BLaER1 treated with 17β-estradiol and CSF1 and Interleukin-3, amounts not matched to agents 10 nM and 100 nM (cell line): ENCODE measurements at regions not wholly inside any gene's neighbourhood (a gene's known extent, or its start where the extent isn't known, plus 50 kb on each side); places are given as distances from the start of the nearest gene placed in this dataset.

ENCODE experiments used
- H3K27ac ChIP-seq, 11 experiments: shearing (Covaris generic); formaldehyde crosslinking; 2 replicates each; pipeline ENCODE4 v1.8.1; 2022
- H3K27me3 ChIP-seq, 11 experiments: shearing (Covaris generic); formaldehyde crosslinking; 2 replicates each; pipeline ENCODE4 v1.8.1; 2022
- H3K36me3 ChIP-seq, 11 experiments: shearing (Covaris generic); formaldehyde crosslinking; 2 replicates each; pipeline ENCODE4 v1.8.1; 2022
- H3K4me1 ChIP-seq, 10 experiments: shearing (Covaris generic); formaldehyde crosslinking; 2 replicates each; pipeline ENCODE4 v1.8.1; 2022
- H3K4me2 ChIP-seq, 11 experiments: shearing (Covaris generic); formaldehyde crosslinking; 2 replicates each; pipeline ENCODE4 v1.8.1; 2022
- H3K4me3 ChIP-seq, 10 experiments: shearing (Covaris generic); formaldehyde crosslinking; 2 replicates each; pipeline ENCODE4 v1.8.1; 2022
- H3K9ac ChIP-seq, 11 experiments: shearing (Covaris generic); formaldehyde crosslinking; 2 replicates each; pipeline ENCODE4 v1.8.1; 2022
- H3K9me3 ChIP-seq, 11 experiments: shearing (Covaris generic); formaldehyde crosslinking; replicated peaks in 1 of 11; 2 replicates each; pipeline ENCODE4 v1.8.1; 2022
- H4K20me1 ChIP-seq, 11 experiments: shearing (Covaris generic); formaldehyde crosslinking; 2 replicates each; pipeline ENCODE4 v1.8.1; 2022
- Cebpa-rat ChIP-seq, 11 experiments: shearing (Covaris generic); IDR thresholded peaks; 2 replicates each; pipeline ENCODE4 v1.8.1; 2022

GRCh38 chr6:25014791-25015560 lies 79.2 kb upstream of the RIPOR2 start:
- Histone ChIP-seq H3K4me3 (no peak overlapping the region), H3K36me3 (no peaks in the 10 kb centered on the region), H3K27me3 (no peaks in the 10 kb centered on the region), H3K9me3 (no peaks in the 10 kb centered on the region), H3K4me2 (peak overlapping the region; percentile 5 to 89 (median 58); a peak in 19 of 22 replicates), H4K20me1 (no peaks in the 10 kb centered on the region), H3K27ac (peak overlapping the region in 7 of 11 experiments; percentile 9 to 99 (median 64); a peak in 13 of 22 replicates), H3K4me1 (peaks cover 10 to 82% (median 76%) of the 10 kb centered on the region in 10 experiments), H3K9ac (peak overlapping the region in 1 of 11 experiments; percentile 6; a peak in 1 of 22 replicates)
- no peak for TF ChIP-seq Cebpa-rat (IDR thresholded peaks at IDR 0.05)

- Histone ChIP-seq H3K4me2 (peak overlapping the region in 6 of 11 experiments; percentile 23 to 89 (median 68); a peak in 12 of 22 replicates), H3K4me3 (no peak overlapping the region)
These were observed 80.4 kb upstream of the RIPOR2 start for GRCh38 chr6:25016014-25016720.

GRCh38 chr6:25017486-25017885 lies 81.7 kb upstream of the RIPOR2 start:
- H3K4me3 ChIP-seq = no peak overlapping the region
- peaks cover 0 to 5% (median 0%) of the 10 kb centered on the region in 11 experiments; a peak in 1 of 22 replicates for H3K36me3 ChIP-seq
- H3K27ac ChIP-seq = peak overlapping the region in 8 of 11 experiments; percentile 6 to 99 (median 36); a peak in 12 of 22 replicates
- no peak for TF ChIP-seq Cebpa-rat (IDR thresholded peaks at IDR 0.05)
- peak overlapping the region in 3 of 11 experiments; percentile 3 to 33 (median 6); a peak in 3 of 22 replicates for H3K9ac ChIP-seq
- no peaks in the 10 kb centered on the region for H3K27me3 ChIP-seq
- H4K20me1 ChIP-seq = no peaks in the 10 kb centered on the region
- H3K4me1 ChIP-seq = peaks cover 0 to 59% (median 52%) of the 10 kb centered on the region in 10 experiments; a peak in 16 of 20 replicates
- peak overlapping the region in 6 of 11 experiments; percentile 23 to 89 (median 68); a peak in 10 of 22 replicates for H3K4me2 ChIP-seq
- no peaks in the 10 kb centered on the region for H3K9me3 ChIP-seq

More at GRCh38 chr6:25016014-25016720, 80.4 kb upstream of the RIPOR2 start:
- Histone ChIP-seq H3K27me3 (no peaks in the 10 kb centered on the region), H3K9ac (peak overlapping the region in 1 of 11 experiments; percentile 23; a peak in 1 of 22 replicates), H3K4me1 (peaks cover 0 to 70% (median 65%) of the 10 kb centered on the region in 10 experiments; a peak in 16 of 20 replicates), H3K9me3 (no peaks in the 10 kb centered on the region), H3K36me3 (peaks cover 0 to 4% (median 0%) of the 10 kb centered on the region in 11 experiments; a peak in 1 of 22 replicates), H4K20me1 (no peaks in the 10 kb centered on the region), H3K27ac (peak overlapping the region in 7 of 11 experiments; percentile 0 to 99 (median 44); a peak in 8 of 22 replicates)
- TF ChIP-seq Cebpa-rat (IDR thresholded peaks at IDR 0.05) = no peak

- H3K4me1 ChIP-seq = peaks cover 0 to 54% (median 46%) of the 10 kb centered on the region in 10 experiments; a peak in 16 of 20 replicates
- no peak for TF ChIP-seq Cebpa-rat (IDR thresholded peaks at IDR 0.05)
- H3K36me3 ChIP-seq = peaks cover 0 to 5% (median 0%) of the 10 kb centered on the region in 11 experiments; a peak in 2 of 22 replicates
- no peaks in the 10 kb centered on the region for H3K27me3 ChIP-seq
- no peak overlapping the region for H3K4me3 ChIP-seq
- H3K27ac ChIP-seq = peak overlapping the region in 5 of 11 experiments; percentile 31 to 99 (median 48); a peak in 8 of 22 replicates
- peaks cover 0 to 4% (median under 1%) of the 10 kb centered on the region in 11 experiments; a peak in 4 of 22 replicates for H3K9me3 ChIP-seq
- H4K20me1 ChIP-seq = no peaks in the 10 kb centered on the region
- peak overlapping the region in 5 of 11 experiments; percentile 23 to 89 (median 77); a peak in 5 of 22 replicates for H3K4me2 ChIP-seq
- no peak overlapping the region for H3K9ac ChIP-seq
These were observed 82.3 kb upstream of the RIPOR2 start for GRCh38 chr6:25017932-25018567.

- Histone ChIP-seq H3K4me3 (no peak overlapping the region), H4K20me1 (no peaks in the 10 kb centered on the region), H3K27ac (no peak overlapping the region)
These were observed 82.8 kb upstream of the RIPOR2 start for GRCh38 chr6:25018568-25018954.

GRCh38 chr6:25022140-25022553 lies 86.4 kb upstream of the RIPOR2 start:
- H3K36me3 ChIP-seq = peaks cover 0 to 13% (median 9%) of the 10 kb centered on the region in 11 experiments; a peak in 8 of 22 replicates
- peaks cover 24 to 44% (median 30%) of the 10 kb centered on the region in 10 experiments for H3K4me1 ChIP-seq
- no peaks in the 10 kb centered on the region for H3K27me3 ChIP-seq
- peak overlapping the region in 1 of 11 experiments; percentile 8; a peak in 1 of 22 replicates for H3K4me2 ChIP-seq
- H3K27ac ChIP-seq = 0 out of 22 replicates have a peak overlapping the region, but pooled peaks of 1 of the 11 experiments have one; percentile 24
- peaks cover 5 to 20% (median 12%) of the 10 kb centered on the region in 11 experiments; a peak in 19 of 22 replicates for H3K9me3 ChIP-seq
- no peak overlapping the region for H3K9ac ChIP-seq
- no peaks in the 10 kb centered on the region for H4K20me1 ChIP-seq
- no peak overlapping the region for H3K4me3 ChIP-seq
- no peak for TF ChIP-seq Cebpa-rat (IDR thresholded peaks at IDR 0.05)

More at GRCh38 chr6:25018568-25018954, 82.8 kb upstream of the RIPOR2 start:
- no peaks in the 10 kb centered on the region for H3K27me3 ChIP-seq
- peaks cover 0 to 49% (median 41%) of the 10 kb centered on the region in 10 experiments; a peak in 16 of 20 replicates for H3K4me1 ChIP-seq
- no peak for TF ChIP-seq Cebpa-rat (IDR thresholded peaks at IDR 0.05)
- peaks cover 0 to 8% (median 2%) of the 10 kb centered on the region in 11 experiments; a peak in 5 of 22 replicates for H3K36me3 ChIP-seq
- no peak overlapping the region for H3K4me2 ChIP-seq
- no peak overlapping the region for H3K9ac ChIP-seq
- H3K9me3 ChIP-seq = peaks cover under 1 to 9% (median 6%) of the 10 kb centered on the region in 11 experiments; a peak in 18 of 22 replicates

GRCh38 chr6:25023781-25024180 lies 88.0 kb upstream of the RIPOR2 start:
- Histone ChIP-seq H3K4me2 (no peak overlapping the region), H3K4me1 (peaks cover 35 to 51% (median 42%) of the 10 kb centered on the region in 10 experiments), H3K27me3 (no peaks in the 10 kb centered on the region), H3K9me3 (peaks cover 5 to 20% (median 12%) of the 10 kb centered on the region in 11 experiments; a peak in 19 of 22 replicates), H3K27ac (peak overlapping the region in 1 of 11 experiments; percentile 72; a peak in 1 of 22 replicates), H3K36me3 (peaks cover 0 to 13% (median 9%) of the 10 kb centered on the region in 11 experiments; a peak in 8 of 22 replicates), H3K4me3 (no peak overlapping the region), H4K20me1 (no peaks in the 10 kb centered on the region), H3K9ac (no peak overlapping the region)
- no peak for TF ChIP-seq Cebpa-rat (IDR thresholded peaks at IDR 0.05)

GRCh38 chr6:25024821-25025220 lies 89.1 kb upstream of the RIPOR2 start:
- no peak for TF ChIP-seq Cebpa-rat (IDR thresholded peaks at IDR 0.05)
- peaks cover 0 to 13% (median 9%) of the 10 kb centered on the region in 11 experiments; a peak in 8 of 22 replicates for H3K36me3 ChIP-seq
- peak overlapping the region in 8 of 11 experiments; percentile 1 to 79 (median 62); a peak in 12 of 22 replicates for H3K27ac ChIP-seq
- no peaks in the 10 kb centered on the region for H3K27me3 ChIP-seq
- peaks cover 35 to 57% (median 47%) of the 10 kb centered on the region in 10 experiments for H3K4me1 ChIP-seq
- H3K4me2 ChIP-seq = peak overlapping the region in 10 of 11 experiments; percentile 13 to 95 (median 69); a peak in 14 of 22 replicates
- peaks cover 5 to 20% (median 12%) of the 10 kb centered on the region in 11 experiments; a peak in 19 of 22 replicates for H3K9me3 ChIP-seq
- no peak overlapping the region for H3K4me3 ChIP-seq
- no peak overlapping the region for H3K9ac ChIP-seq
- H4K20me1 ChIP-seq = no peaks in the 10 kb centered on the region
